Fibroblast of skin of left quadriceps (primary cell): ENCODE measurements at regions not wholly inside any gene's neighbourhood (a gene's known extent, or its start where the extent isn't known, plus 50 kb on each side); places are given as distances from the start of the nearest gene placed in this dataset.
A peak's percentile ranks its signal among the peaks of the same experiment; 100 is the strongest.

Experiments
- DNase-seq, 2 experiments: peaks; one replicate each; pipeline ENCODE4 v3.0.0-alpha.2; 2013; ENCODE audit warnings: low read depth in 2 of 2

- DNase-seq: no peak
Observed at GRCh38 chr1:232519186-232519585, 110.7 kb downstream of the SIPA1L2 start.

- no peak for DNase-seq
Observed at GRCh38 chr1:232518349-232518748, 111.6 kb downstream of the SIPA1L2 start.

GRCh38 chr1:232517204-232517603 lies 112.7 kb downstream of the SIPA1L2 start:
- DNase-seq: no peak

- no peak for DNase-seq
Observed at GRCh38 chr1:232515706-232516105, 114.2 kb downstream of the SIPA1L2 start.

GRCh38 chr1:232512712-232513111 lies 117.2 kb downstream of the SIPA1L2 start:
- DNase-seq: no peak

GRCh38 chr1:232511172-232511571 lies 118.8 kb downstream of the SIPA1L2 start:
- DNase-seq: no peak

GRCh38 chr1:232510367-232511110 lies 119.4 kb downstream of the SIPA1L2 start:
- DNase-seq: no peak

GRCh38 chr1:232509570-232509969 lies 120.4 kb downstream of the SIPA1L2 start:
- DNase-seq: no peak

GRCh38 chr1:232508130-232508701 lies 121.7 kb downstream of the SIPA1L2 start:
- DNase-seq: no peak

- DNase-seq: no peak
Observed at GRCh38 chr1:232507571-232507970, 122.4 kb downstream of the SIPA1L2 start.

GRCh38 chr1:232505884-232506283 lies 124.0 kb downstream of the SIPA1L2 start:
- no peak for DNase-seq

GRCh38 chr1:232504651-232505050 lies 125.3 kb downstream of the SIPA1L2 start:
- DNase-seq: no peak

- no peak for DNase-seq
Observed at GRCh38 chr1:232503497-232503896, 126.4 kb downstream of the SIPA1L2 start.

GRCh38 chr1:232501854-232502253 lies 128.1 kb downstream of the SIPA1L2 start:
- peak; percentile 22 to 23 for DNase-seq

GRCh38 chr1:232499188-232499587 lies 130.7 kb downstream of the SIPA1L2 start:
- no peak for DNase-seq

GRCh38 chr1:232493869-232494268 lies 136.1 kb downstream of the SIPA1L2 start:
- no peak for DNase-seq

- no peak for DNase-seq
Observed at GRCh38 chr1:232489256-232489655, 140.7 kb downstream of the SIPA1L2 start.

- no peak for DNase-seq
Observed at GRCh38 chr1:232487236-232487635, 142.7 kb downstream of the SIPA1L2 start.

- no peak for DNase-seq
Observed at GRCh38 chr1:232486454-232487207, 143.3 kb downstream of the SIPA1L2 start.

- DNase-seq: no peak
Observed at GRCh38 chr1:232486006-232486405, 143.9 kb downstream of the SIPA1L2 start.

GRCh38 chr1:232484856-232485255 lies 145.1 kb downstream of the SIPA1L2 start:
- peak; percentile 53 to 65 for DNase-seq

- DNase-seq: no peak
Observed at GRCh38 chr1:232483826-232484225, 146.1 kb downstream of the SIPA1L2 start.

- no peak for DNase-seq
Observed at GRCh38 chr1:232481091-232481490, 148.8 kb downstream of the SIPA1L2 start.
